Adrenal gland (tissue), 5 donors: ENCODE measurements at regions not wholly inside any gene's neighbourhood (a gene's known extent, or its start where the extent isn't known, plus 50 kb on each side); places are given as distances from the start of the nearest gene placed in this dataset.

Experiments
- POLR2A ChIP-seq, 2 donors: fragments of 450-650 bp; IDR thresholded peaks; one replicate each; pipeline ENCODE4 v1.6.1; 2017; ENCODE audit warnings: antibody characterized with exemption in 2 of 2, mild to moderate bottlenecking in 2 of 2, moderate library complexity in 1 of 2
- TF ChIP-seq, protein P1 (sequence below), 6 experiments: fragments of 450-650 bp in 4 of 6; fragments of 200-600 bp in 2 of 6; sonication (generic) in 1 of 6; IDR thresholded peaks; 1 replicate in 5 of 6; 2 replicates in 1 of 6; pipeline versions ENCODE4 v1.5.1 to v1.8.0; 2016 to 2021; ENCODE audit warnings: antibody characterized with exemption in 6 of 6, mild to moderate bottlenecking in 2 of 6, moderate library complexity in 1 of 6
- donor health status: DM: no; HTN: no; CAD: no.

DNA sequence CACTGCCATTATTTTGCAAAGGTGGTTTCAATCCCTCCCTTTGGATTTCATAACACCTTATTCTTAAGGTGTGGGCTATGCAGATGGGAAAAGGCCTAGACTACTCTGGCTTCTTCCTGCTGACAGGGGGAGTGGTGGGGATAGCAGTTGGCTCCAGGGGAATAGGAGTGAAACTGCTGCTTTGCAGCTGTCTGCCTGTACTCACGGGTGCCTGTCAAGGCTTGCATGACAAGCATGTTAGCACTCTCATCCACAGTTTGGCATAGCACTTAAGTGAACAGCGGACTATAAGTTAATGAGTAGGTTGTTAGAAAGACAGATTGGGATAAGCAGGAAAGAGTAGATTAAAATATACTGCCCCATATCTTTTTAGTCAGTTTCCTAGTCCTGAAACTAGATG lies 287.5 kb upstream of the DAB1 start:
- no peak for TF ChIP-seq POLR2A (IDR thresholded peaks at IDR 0.05)
- TF ChIP-seq, protein P1, sequence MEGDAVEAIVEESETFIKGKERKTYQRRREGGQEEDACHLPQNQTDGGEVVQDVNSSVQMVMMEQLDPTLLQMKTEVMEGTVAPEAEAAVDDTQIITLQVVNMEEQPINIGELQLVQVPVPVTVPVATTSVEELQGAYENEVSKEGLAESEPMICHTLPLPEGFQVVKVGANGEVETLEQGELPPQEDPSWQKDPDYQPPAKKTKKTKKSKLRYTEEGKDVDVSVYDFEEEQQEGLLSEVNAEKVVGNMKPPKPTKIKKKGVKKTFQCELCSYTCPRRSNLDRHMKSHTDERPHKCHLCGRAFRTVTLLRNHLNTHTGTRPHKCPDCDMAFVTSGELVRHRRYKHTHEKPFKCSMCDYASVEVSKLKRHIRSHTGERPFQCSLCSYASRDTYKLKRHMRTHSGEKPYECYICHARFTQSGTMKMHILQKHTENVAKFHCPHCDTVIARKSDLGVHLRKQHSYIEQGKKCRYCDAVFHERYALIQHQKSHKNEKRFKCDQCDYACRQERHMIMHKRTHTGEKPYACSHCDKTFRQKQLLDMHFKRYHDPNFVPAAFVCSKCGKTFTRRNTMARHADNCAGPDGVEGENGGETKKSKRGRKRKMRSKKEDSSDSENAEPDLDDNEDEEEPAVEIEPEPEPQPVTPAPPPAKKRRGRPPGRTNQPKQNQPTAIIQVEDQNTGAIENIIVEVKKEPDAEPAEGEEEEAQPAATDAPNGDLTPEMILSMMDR (IDR thresholded peaks at IDR 0.05) = no peak
